Endothelial cell (in vitro differentiated cells): ENCODE measurements at regions not wholly inside any gene's neighbourhood (a gene's known extent, or its start where the extent isn't known, plus 50 kb on each side); places are given as distances from the start of the nearest gene placed in this dataset.
A peak's percentile ranks its signal among the peaks of the same experiment; 100 is the strongest.

Source experiments
- DNase-seq: peaks from one replicate; pipeline ENCODE4 v3.0.0; 2021; ENCODE audit warnings: low spot score
- H3K27ac Mint-ChIP-seq: one replicate; pipeline ENCODE4 v1.8.0; 2021; ENCODE audit warnings: mixed read lengths, inconsistent platforms; ENCODE audit not compliant: unreplicated experiment
- H3K27me3 Mint-ChIP-seq: one replicate; pipeline ENCODE4 v1.8.0; 2021; ENCODE audit warnings: mild to moderate bottlenecking, moderate library complexity, mixed read lengths, inconsistent platforms; ENCODE audit not compliant: unreplicated experiment
- H3K36me3 Mint-ChIP-seq: one replicate; pipeline ENCODE4 v1.8.0; 2021; ENCODE audit warnings: mild to moderate bottlenecking, low read depth, mixed read lengths, inconsistent platforms; ENCODE audit not compliant: unreplicated experiment
- H3K4me1 Mint-ChIP-seq: one replicate; pipeline ENCODE4 v1.8.0; 2021; ENCODE audit warnings: mild to moderate bottlenecking, mixed read lengths, inconsistent platforms; ENCODE audit not compliant: unreplicated experiment
- H3K4me3 Mint-ChIP-seq: one replicate; pipeline ENCODE4 v1.8.0; 2021; ENCODE audit warnings: mild to moderate bottlenecking, mixed read lengths, inconsistent platforms; ENCODE audit not compliant: unreplicated experiment
- H3K9me3 Mint-ChIP-seq: one replicate; pipeline ENCODE4 v1.8.0; 2021; ENCODE audit warnings: mixed read lengths, inconsistent platforms; ENCODE audit not compliant: unreplicated experiment
- TF ChIP-seq, protein P1 (sequence below): fragments of 200-600 bp; sonication (generic); IDR thresholded peaks from one replicate; pipeline ENCODE4 v1.5.0; 2021; ENCODE audit warnings: antibody characterized with exemption; ENCODE audit not compliant: unreplicated experiment

DNA sequence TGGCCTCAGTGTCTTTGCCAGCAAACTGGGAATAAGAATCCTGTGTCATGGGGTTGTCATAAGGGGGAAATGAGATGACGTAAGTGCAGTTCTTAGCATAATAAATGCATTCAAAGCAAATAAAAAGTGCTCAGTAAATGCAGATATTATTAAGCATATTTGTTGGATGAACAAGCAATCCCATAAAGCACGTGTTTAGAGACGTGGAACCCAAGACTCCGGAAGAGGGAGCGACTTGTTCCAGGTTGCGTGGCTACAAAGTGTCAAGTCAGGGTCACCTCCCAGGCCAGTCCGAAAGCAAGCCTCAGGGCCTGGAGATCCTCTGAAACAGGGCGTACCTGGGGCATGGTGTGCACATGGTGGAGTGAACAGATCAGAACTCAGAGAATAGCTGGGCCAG lies 58.0 kb upstream of the LAPTM5 start:
- TF ChIP-seq, protein P1, sequence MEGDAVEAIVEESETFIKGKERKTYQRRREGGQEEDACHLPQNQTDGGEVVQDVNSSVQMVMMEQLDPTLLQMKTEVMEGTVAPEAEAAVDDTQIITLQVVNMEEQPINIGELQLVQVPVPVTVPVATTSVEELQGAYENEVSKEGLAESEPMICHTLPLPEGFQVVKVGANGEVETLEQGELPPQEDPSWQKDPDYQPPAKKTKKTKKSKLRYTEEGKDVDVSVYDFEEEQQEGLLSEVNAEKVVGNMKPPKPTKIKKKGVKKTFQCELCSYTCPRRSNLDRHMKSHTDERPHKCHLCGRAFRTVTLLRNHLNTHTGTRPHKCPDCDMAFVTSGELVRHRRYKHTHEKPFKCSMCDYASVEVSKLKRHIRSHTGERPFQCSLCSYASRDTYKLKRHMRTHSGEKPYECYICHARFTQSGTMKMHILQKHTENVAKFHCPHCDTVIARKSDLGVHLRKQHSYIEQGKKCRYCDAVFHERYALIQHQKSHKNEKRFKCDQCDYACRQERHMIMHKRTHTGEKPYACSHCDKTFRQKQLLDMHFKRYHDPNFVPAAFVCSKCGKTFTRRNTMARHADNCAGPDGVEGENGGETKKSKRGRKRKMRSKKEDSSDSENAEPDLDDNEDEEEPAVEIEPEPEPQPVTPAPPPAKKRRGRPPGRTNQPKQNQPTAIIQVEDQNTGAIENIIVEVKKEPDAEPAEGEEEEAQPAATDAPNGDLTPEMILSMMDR, result no peak
- Mint-ChIP-seq H3K27ac (no peak overlapping the region), H3K4me3 (no peak overlapping the region), H3K9me3 (no peaks in the 10 kb centered on the region), H3K36me3 (no peaks in the 10 kb centered on the region), H3K4me1 (peaks cover 22% of the 10 kb centered on the region), H3K27me3 (peaks cover 10% of the 10 kb centered on the region)
- DNase-seq, result no peak

DNA sequence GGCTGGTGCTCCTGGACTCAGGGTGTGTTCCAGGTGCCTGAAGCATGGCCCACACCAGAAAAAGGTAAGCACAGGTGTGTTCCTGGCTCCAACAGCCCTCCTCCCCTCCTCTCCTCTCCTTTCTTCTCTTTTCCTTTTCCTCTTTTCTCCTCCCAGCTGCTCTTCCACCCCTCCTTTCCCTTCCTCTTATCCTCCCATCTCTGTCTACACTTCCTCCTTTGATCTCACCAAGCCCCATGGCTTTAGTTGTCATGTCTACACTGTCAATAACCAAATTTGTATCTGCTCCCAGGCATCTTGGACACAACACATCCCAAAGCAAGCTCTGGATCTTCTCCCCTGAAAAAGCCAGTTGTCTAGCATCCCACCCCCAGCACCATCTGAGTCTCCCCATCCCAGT lies 56.7 kb upstream of the LAPTM5 start:
- Mint-ChIP-seq H3K27ac (no peak overlapping the region), H3K27me3 (peaks cover 10% of the 10 kb centered on the region), H3K4me3 (no peak overlapping the region), H3K36me3 (no peaks in the 10 kb centered on the region), H3K4me1 (peaks cover 33% of the 10 kb centered on the region), H3K9me3 (no peaks in the 10 kb centered on the region)
- TF ChIP-seq, protein P1, result no peak
- DNase-seq, result no peak

DNA sequence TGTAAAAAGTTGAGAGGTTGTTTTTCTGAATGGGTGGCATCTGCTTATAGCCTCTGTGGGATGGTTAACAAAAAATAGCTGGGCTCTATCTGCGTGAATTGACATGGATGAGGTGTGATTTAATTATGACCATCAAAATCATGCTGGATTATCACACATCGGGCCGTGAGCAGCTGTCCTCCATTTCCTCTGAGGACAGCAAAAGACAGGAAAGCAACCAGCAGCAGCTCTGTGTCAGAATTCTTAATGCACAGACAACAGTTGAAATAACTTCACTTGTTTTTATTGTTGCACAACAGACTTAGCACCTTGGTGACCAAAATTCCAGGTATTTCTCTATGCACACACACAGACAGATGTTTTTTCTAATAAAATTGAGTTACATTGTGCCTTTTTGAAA lies 54.5 kb upstream of the LAPTM5 start:
- no peak for DNase-seq
- Mint-ChIP-seq H3K9me3 (no peaks in the 10 kb centered on the region), H3K4me1 (peaks cover 29% of the 10 kb centered on the region), H3K4me3 (no peak overlapping the region), H3K27me3 (peaks cover 7% of the 10 kb centered on the region), H3K27ac (peak overlapping the region; percentile 64), H3K36me3 (no peaks in the 10 kb centered on the region)
- TF ChIP-seq, protein P1, result no peak

DNA sequence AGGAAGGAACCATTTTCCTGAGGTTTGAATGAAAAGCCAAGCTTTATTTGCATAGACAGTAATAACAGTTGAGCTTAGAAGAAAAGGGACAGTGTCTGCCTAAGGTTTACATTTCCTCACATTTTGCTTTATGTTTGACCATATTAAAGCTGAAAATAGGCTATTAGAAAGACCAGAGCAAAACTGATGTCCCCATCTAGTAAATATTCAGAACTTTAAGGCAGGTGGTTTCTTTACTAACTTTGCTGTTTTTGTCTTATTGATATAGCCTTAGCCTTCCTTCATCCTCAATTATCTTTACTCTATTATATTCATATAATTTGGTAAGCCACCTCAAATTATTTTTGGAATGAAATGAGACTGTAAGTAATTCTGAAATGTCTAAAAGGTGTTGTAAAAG lies 53.6 kb upstream of the LAPTM5 start:
- Mint-ChIP-seq H3K9me3 (no peaks in the 10 kb centered on the region), H3K27ac (no peak overlapping the region), H3K27me3 (peaks cover 6% of the 10 kb centered on the region), H3K4me3 (no peak overlapping the region), H3K4me1 (peaks cover 22% of the 10 kb centered on the region), H3K36me3 (no peaks in the 10 kb centered on the region)
- TF ChIP-seq, protein P1, result no peak
- DNase-seq, result no peak

DNA sequence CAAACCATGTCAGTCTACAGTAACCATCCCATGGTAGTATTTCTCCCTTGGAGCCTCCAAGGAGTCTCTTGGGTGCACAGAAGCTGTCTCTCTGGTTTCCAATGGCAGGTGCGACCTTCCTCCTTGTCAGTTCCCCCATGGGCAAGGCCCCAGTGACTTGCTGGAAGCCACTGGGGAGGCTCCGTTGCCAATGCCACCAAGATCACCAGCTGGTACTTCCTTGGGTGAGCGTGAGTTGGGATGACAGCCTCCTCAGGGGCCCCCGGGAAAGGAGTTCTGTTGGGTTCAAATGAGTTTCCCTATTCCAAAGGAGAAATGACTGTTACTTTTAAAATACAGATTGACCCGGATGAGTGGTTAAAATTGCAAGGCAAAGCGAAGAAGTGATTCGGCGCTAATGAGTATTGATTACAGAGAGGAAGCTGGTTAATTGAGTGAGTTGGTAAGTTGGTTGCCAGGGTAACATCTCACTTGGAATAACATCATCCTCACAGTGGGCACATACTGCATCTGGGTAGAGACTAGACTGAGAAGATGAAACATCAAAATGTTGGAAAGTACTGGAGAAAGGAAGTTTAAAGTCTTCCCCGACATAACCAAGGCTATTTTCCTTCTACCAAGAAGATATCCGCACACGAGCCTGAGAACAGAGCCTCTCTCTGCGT lies 53.0 kb upstream of the LAPTM5 start:
- H3K4me3 Mint-ChIP-seq, result no peak overlapping the region
- TF ChIP-seq, protein P1, result no peak
- peaks cover 22% of the 10 kb centered on the region for H3K4me1 Mint-ChIP-seq
- DNase-seq, result no peak
- H3K27ac Mint-ChIP-seq, result no peak overlapping the region
- H3K36me3 Mint-ChIP-seq, result no peaks in the 10 kb centered on the region
- no peaks in the 10 kb centered on the region for H3K9me3 Mint-ChIP-seq
- peaks cover 6% of the 10 kb centered on the region for H3K27me3 Mint-ChIP-seq
